ENCODE measurements at regions not wholly inside any gene's neighbourhood (a gene's known extent, or its start where the extent isn't known, plus 50 kb on each side); places are given as distances from the start of the nearest gene placed in this dataset.

GRCh38 chr2:40037303-40037702 is 258.2 kb upstream of the THUMPD2 start:
- peaks cover 28% of the 10 kb centered on the region for H3K9me3 Mint-ChIP-seq
- ATAC-seq (no peak), DNase-seq (ENCODE audit: low spot score) (no peak)
- no peak overlapping the region for H3K4me3 Mint-ChIP-seq
- no peak overlapping the region for H3K27ac Mint-ChIP-seq
- ChIA-PET POLR2A (no interaction called here), CTCF (no interaction called here)
- H3K4me1 Mint-ChIP-seq = no peaks in the 10 kb centered on the region
- peaks cover 10% of the 10 kb centered on the region for H3K36me3 Mint-ChIP-seq
- TF ChIP-seq ESRRA (CRISPR knock-in tag; IDR thresholded peaks at IDR 0.05; ENCODE audit: borderline replicate concordance) = no peak
- TF ChIP-seq ZNF232 (CRISPR knock-in tag; IDR thresholded peaks at IDR 0.05) = no peak
- no peak for TF ChIP-seq ZNF121 (CRISPR knock-in tag; IDR thresholded peaks at IDR 0.05)
- peaks cover 3% of the 10 kb centered on the region; the same call in 1 of the 2 replicates for H3K27me3 Mint-ChIP-seq (ENCODE audit: low read depth)

GRCh38 chr2:40036241-40036640 is 257.2 kb upstream of the THUMPD2 start:
- no peak overlapping the region for H3K4me3 Mint-ChIP-seq
- CTCF ChIA-PET = no interaction called here
- POLR2A ChIA-PET = no interaction called here
- H3K9me3 Mint-ChIP-seq = peaks cover 28% of the 10 kb centered on the region
- no peak for DNase-seq (ENCODE audit: low spot score)
- ATAC-seq = no peak
- TF ChIP-seq CBFB (CRISPR knock-in tag; IDR thresholded peaks at IDR 0.05; ENCODE audit: low read depth) (no peak), USF1 (CRISPR knock-in tag; IDR thresholded peaks at IDR 0.05) (no peak), ETV6 (CRISPR knock-in tag; IDR thresholded peaks at IDR 0.05) (no peak), OVOL2 (CRISPR knock-in tag; IDR thresholded peaks at IDR 0.05; ENCODE audit: borderline replicate concordance) (no peak), FOXJ3 (CRISPR knock-in tag; IDR thresholded peaks at IDR 0.05; ENCODE audit: borderline replicate concordance) (no peak), GABPB1 (CRISPR knock-in tag; IDR thresholded peaks at IDR 0.05) (no peak), TP53 (CRISPR knock-in tag; IDR thresholded peaks at IDR 0.05) (no peak), E2F4 (CRISPR knock-in tag; IDR thresholded peaks at IDR 0.05; ENCODE audit: borderline replicate concordance, low read depth) (no peak), ZNF423 (CRISPR knock-in tag; IDR thresholded peaks at IDR 0.05) (no peak), ZNF232 (CRISPR knock-in tag; IDR thresholded peaks at IDR 0.05) (no peak), ERG (CRISPR knock-in tag; IDR thresholded peaks at IDR 0.05) (no peak), TEAD1 (CRISPR knock-in tag; IDR thresholded peaks at IDR 0.05) (no peak), FOXK1 (CRISPR knock-in tag; IDR thresholded peaks at IDR 0.05) (no peak), E2F5 (CRISPR knock-in tag; IDR thresholded peaks at IDR 0.05) (no peak), CDX4 (CRISPR knock-in tag; IDR thresholded peaks at IDR 0.05; ENCODE audit: borderline replicate concordance) (no peak), MYBL2 (CRISPR knock-in tag; IDR thresholded peaks at IDR 0.05) (no peak), TCF7 (CRISPR knock-in tag; IDR thresholded peaks at IDR 0.05; ENCODE audit: low read depth) (no peak), HMGA2 (CRISPR knock-in tag; IDR thresholded peaks at IDR 0.05) (no peak), GTF2I (CRISPR knock-in tag; conservative IDR thresholded peaks at IDR 0.05) (no peak)
- H3K36me3 Mint-ChIP-seq = peaks cover 10% of the 10 kb centered on the region
- peaks cover 3% of the 10 kb centered on the region; the same call in 1 of the 2 replicates for H3K27me3 Mint-ChIP-seq (ENCODE audit: low read depth)
- H3K4me1 Mint-ChIP-seq = no peaks in the 10 kb centered on the region
- H3K27ac Mint-ChIP-seq = no peak overlapping the region

- CTCF ChIA-PET = no interaction called here
- H3K36me3 Mint-ChIP-seq = peaks cover 10% of the 10 kb centered on the region
- peaks cover 3% of the 10 kb centered on the region; the same call in 1 of the 2 replicates for H3K27me3 Mint-ChIP-seq (ENCODE audit: low read depth)
- H3K27ac Mint-ChIP-seq = no peak overlapping the region
- H3K4me1 Mint-ChIP-seq = no peaks in the 10 kb centered on the region
- POLR2A ChIA-PET = no interaction called here
- no peak for TF ChIP-seq E2F4 (CRISPR knock-in tag; IDR thresholded peaks at IDR 0.05; ENCODE audit: borderline replicate concordance, low read depth)
- no peak for DNase-seq (ENCODE audit: low spot score)
- no peak overlapping the region for H3K4me3 Mint-ChIP-seq
- ATAC-seq = no peak
- peaks cover 32% of the 10 kb centered on the region for H3K9me3 Mint-ChIP-seq
These were observed 255.7 kb upstream of the THUMPD2 start for GRCh38 chr2:40034801-40035200.

Measured in WTC11 (cell line).